K562 (cell line): ENCODE measurements at regions not wholly inside any gene's neighbourhood (a gene's known extent, or its start where the extent isn't known, plus 50 kb on each side); places are given as distances from the start of the nearest gene placed in this dataset.
"Not testable (repeated sequence)": the region's sequence is repeated elsewhere in the genome, so short reads cannot be mapped to it uniquely, and the experiment has no call there.

Experiments
- ATAC-seq: fragments of 200-7000 bp; cut with Tn5 transposase; 3 replicates; pipeline ENCODE4 v1.9.1; 2020; ENCODE audit warnings: moderate library complexity
- BruUV-seq: library from RNA; stranded (reverse); fragments of 400-500 nt; replicated peaks from 2 replicates; lab custom pipeline; 2021; lab: Mats Ljungman, UMichigan
- CTCF ChIA-PET: fragments of 300-600 bp; formaldehyde crosslinking; extraction: SDS; loops from one replicate; lab custom pipeline; 2021; ENCODE audit warnings: low intra/inter-chr PET ratio; lab: Yijun Ruan, JAX
- POLR2A ChIA-PET: fragments of 300-600, 350-650 bp; sonication (Branson Sonifier 250); formaldehyde crosslinking; extraction: SDS; loops from one replicate; lab custom pipeline; 2021; ENCODE audit warnings: antibody characterized with exemption, inconsistent platforms; lab: Yijun Ruan, JAX
- DNase-seq, 4 experiments: peaks; one replicate each; pipeline versions ENCODE4 v3.0.0 to v3.0.0-alpha.2; 2011 to 2018; ENCODE audit warnings: low spot score in 3 of 4, mixed read lengths in 3 of 4; ENCODE audit errors: extremely low read depth in 1 of 4
- FAIRE-seq: peaks from 2 replicates; lab custom pipeline; 2011; peaks lifted over from hg19 to GRCh38; lab: Jason Lieb, UNC
- H2AFZ ChIP-seq: 2 replicates; pipeline ENCODE4 v1.6.0; 2011; ENCODE audit warnings: low read depth, low read length, control low read depth, inconsistent platforms
- H3K27ac ChIP-seq: fragments of 200-600 bp; 3 replicates; pipeline ENCODE4 v1.8.0; 2011; ENCODE audit warnings: low read depth, mild to moderate bottlenecking, control low read depth, inconsistent platforms, low read length, moderate library complexity, mixed read lengths; ENCODE audit errors: extremely low read depth
- H3K27me3 ChIP-seq, 2 experiments: fragments of 300-600 bp in 1 of 2; 2 replicates in 1 of 2; 3 replicates in 1 of 2; pipeline versions ENCODE4 v1.6.0 to v1.8.0; 2011; ENCODE audit warnings: inconsistent platforms in 2 of 2, low read length in 2 of 2, mild to moderate bottlenecking in 1 of 2, mixed read lengths in 1 of 2, moderate library complexity in 1 of 2; ENCODE audit not compliant: control insufficient read depth in 2 of 2, insufficient read depth in 2 of 2
- H3K36me3 ChIP-seq: fragments of 300-600 bp; 3 replicates; pipeline ENCODE4 v1.8.0; 2011; ENCODE audit warnings: mild to moderate bottlenecking, low read length, inconsistent platforms; ENCODE audit not compliant: control insufficient read depth, insufficient read depth
- H3K4me1 ChIP-seq, 2 experiments: fragments of 200-600 bp in 1 of 2; replicated peaks in 1 of 2; 2 replicates in 1 of 2; 3 replicates in 1 of 2; pipeline versions ENCODE4 v1.5.1 to v1.8.0; 2011; ENCODE audit warnings: inconsistent platforms in 2 of 2, low read length in 2 of 2, mild to moderate bottlenecking in 1 of 2, mixed read lengths in 1 of 2, moderate library complexity in 1 of 2; ENCODE audit not compliant: control insufficient read depth in 2 of 2, insufficient read depth in 2 of 2
- H3K4me2 ChIP-seq: 2 replicates; pipeline ENCODE4 v1.6.1; 2011; ENCODE audit warnings: low read length, control low read depth, inconsistent platforms, mixed read lengths; ENCODE audit not compliant: insufficient read depth
- H3K4me3 ChIP-seq: fragments of 200-600 bp; sonication (generic), shearing (Covaris generic); 2 replicates; pipeline ENCODE4 v1.5.1; 2016; ENCODE audit warnings: control low read depth, inconsistent platforms
- H3K79me2 ChIP-seq: fragments of 200-600 bp; 3 replicates; pipeline ENCODE4 v1.8.0; 2011; ENCODE audit warnings: low read length, inconsistent platforms; ENCODE audit not compliant: control insufficient read depth, insufficient read depth
- H3K9ac ChIP-seq, 2 experiments: 2 replicates each; pipeline versions ENCODE4 v1.6.0 to v1.6.1; 2011; ENCODE audit warnings: low read depth in 2 of 2, low read length in 2 of 2, control low read depth in 1 of 2, inconsistent platforms in 1 of 2, mild to moderate bottlenecking in 1 of 2, mixed read lengths in 1 of 2; ENCODE audit not compliant: insufficient read depth in 1 of 2
- H3K9me1 ChIP-seq: one replicate; pipeline ENCODE4 v1.6.0; 2011; ENCODE audit warnings: inconsistent platforms, mild to moderate bottlenecking, low read length, moderate library complexity; ENCODE audit not compliant: control insufficient read depth, insufficient read depth
- H3K9me3 ChIP-seq: replicated peaks from 2 replicates; pipeline ENCODE4 v1.5.1; 2011; ENCODE audit warnings: low read depth, low read length, inconsistent platforms; ENCODE audit not compliant: control insufficient read depth, insufficient read depth
- H4K20me1 ChIP-seq: replicated peaks from 2 replicates; pipeline ENCODE4 v1.6.1; 2011; ENCODE audit warnings: low read length, inconsistent platforms, mixed read lengths; ENCODE audit not compliant: control insufficient read depth, insufficient read depth
- WGBS: fragments of 100-300 bp; shearing (Covaris generic); methylation state at CpG from one replicate; pipeline ENCODE4 v1.1.6; 2016; ENCODE audit warnings: low coverage, mixed read lengths; ENCODE audit not compliant: insufficient coverage; ENCODE audit errors: missing lambda C conversion rate; 5-methylcytosine and 5-hydroxymethylcytosine counted together
- in situ Hi-C: fragments of 300-500 bp; cut with MboI; formaldehyde crosslinking; loops from 4 replicates; pipeline ENCODE4 v1.15.0; 2018; ENCODE audit warnings: inconsistent platforms, mixed read lengths
- intact Hi-C: fragments of 100-400 bp; cut with micrococcal nuclease; formaldehyde crosslinking; loops from 2 replicates; pipeline ENCODE4 v1.14.2; 2022

DNA sequence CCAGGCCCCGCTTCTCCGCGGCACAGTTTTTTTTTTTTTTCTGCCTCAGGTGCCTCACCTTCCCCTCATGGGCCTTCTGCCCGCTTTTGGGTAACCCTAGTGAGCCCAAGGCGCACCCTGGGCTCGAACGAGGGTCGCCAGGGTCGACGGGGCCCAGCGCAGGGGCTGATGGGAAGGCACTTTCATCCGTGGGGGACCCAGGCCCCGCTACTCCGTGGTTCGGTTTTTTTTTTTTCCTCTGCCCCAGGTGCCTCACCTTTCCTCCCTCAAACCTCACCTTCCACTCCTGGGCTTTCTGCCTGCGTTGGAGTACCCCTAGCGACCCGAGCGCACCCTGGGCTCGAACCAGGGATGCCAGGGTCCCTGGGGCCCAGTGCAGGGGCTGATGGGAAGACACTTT, 1569.8 kb downstream of the TSPY10 start:
- H3K9me3 ChIP-seq, H4K20me1 ChIP-seq, POLR2A ChIA-PET, H3K36me3 ChIP-seq, FAIRE-seq, H3K27me3 ChIP-seq, H2AFZ ChIP-seq, H3K79me2 ChIP-seq, CTCF ChIA-PET, H3K4me2 ChIP-seq, H3K27ac ChIP-seq, H3K9me1 ChIP-seq, H3K4me3 ChIP-seq, DNase-seq, in situ Hi-C loops, BruUV-seq, H3K4me1 ChIP-seq, intact Hi-C loops, H3K9ac ChIP-seq: not testable (repeated sequence)
- ATAC-seq, result peak; percentile 42; the same call in 1 of the 3 replicates
- WGBS, result 0% methylated on average over 3 of the region's 20 CpGs

DNA sequence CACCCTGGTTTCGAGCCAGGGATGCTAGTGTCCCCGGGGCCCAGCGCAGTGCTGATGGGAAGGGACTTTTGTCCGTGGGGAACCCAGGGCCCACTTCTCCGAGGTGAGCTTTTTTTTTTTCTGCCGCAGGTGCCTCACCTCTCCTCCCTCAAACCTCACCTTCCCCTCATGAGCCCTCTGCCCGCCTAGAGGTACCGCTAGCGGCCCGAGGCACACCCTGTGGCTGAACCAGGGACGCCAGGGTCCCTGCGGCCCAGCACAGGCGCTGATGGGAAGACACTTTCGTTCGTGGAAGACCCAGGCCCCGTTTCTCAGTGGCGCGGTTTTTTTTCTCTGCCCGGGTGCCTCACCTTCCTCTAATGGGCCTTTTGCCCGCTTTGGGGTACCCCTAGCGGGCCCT, 1570.7 kb downstream of the TSPY10 start:
- H4K20me1 ChIP-seq, POLR2A ChIA-PET, H3K9me3 ChIP-seq, H3K27ac ChIP-seq, H3K4me2 ChIP-seq, intact Hi-C loops, BruUV-seq, CTCF ChIA-PET, H2AFZ ChIP-seq, H3K4me3 ChIP-seq, in situ Hi-C loops, H3K79me2 ChIP-seq, H3K27me3 ChIP-seq, H3K9ac ChIP-seq, FAIRE-seq, DNase-seq, H3K36me3 ChIP-seq, H3K4me1 ChIP-seq, H3K9me1 ChIP-seq: not testable (repeated sequence)
- ATAC-seq, result peak; percentile 75
- WGBS, result 4% methylated on average over 9 of the region's 21 CpGs
